UCSD-AML1 (cell line): ENCODE measurements at regions not wholly inside any gene's neighbourhood (a gene's known extent, or its start where the extent isn't known, plus 50 kb on each side); places are given as distances from the start of the nearest gene placed in this dataset.

ENCODE experiments used
- DNase-seq: peaks from one replicate; lab custom pipeline; 2025; ENCODE audit not compliant: unreplicated experiment; lab: John Stamatoyannopoulos, UW

DNA sequence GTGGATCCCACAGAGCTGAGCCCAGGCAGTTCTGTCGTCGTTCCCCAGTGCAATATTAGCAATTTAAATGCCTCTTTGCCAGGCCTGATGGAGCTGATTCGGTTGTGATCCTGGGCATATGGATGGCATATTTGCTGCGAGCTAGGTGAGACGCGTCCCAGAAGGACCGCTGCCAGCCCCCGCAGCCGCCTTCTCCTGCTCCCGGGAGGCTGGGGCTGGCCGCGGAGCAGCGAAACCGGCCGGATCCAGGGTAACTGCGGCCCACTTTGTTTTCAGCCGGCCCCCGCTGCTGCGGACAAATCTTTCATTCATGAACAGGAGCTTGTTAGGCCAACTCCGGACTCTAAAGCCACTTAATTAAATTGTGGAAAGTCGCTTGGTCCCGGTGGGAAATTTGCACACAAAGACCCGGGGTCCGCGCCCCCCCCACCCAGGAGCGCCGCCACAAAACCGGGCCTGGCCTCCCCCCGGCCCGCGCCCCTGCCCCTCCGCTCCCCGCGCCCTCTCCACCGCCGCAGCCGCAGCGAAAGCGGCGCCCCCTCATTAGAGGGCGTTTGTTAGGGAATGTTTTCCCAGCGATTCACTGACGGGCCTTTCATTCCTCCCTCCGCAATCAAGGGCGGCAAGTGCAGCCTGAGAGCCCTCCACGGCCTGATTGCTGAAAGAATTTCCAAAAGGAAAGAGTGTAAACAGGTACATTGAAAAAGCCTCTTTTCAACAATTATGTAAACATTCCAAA lies 383.3 kb downstream of the RRAGC start:
- DNase-seq = no peak

DNA sequence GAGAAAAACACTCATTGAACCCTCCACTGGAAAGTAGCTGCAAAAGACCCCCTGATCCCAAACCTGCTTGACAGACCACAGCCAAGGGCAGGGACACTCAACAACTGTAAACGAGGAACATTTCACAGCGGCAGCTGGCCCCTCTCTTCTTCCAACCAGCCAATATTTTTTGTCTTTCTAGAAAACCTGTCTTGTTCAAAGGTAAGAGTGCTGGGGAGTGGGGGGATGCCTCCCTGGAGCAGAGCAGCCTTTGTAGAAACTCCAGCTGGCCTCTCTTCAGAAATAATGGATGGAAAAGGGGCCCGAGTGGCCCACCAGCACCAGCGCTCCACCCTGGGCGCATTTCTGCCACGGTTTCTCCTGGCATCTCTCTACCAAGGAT lies 384.0 kb downstream of the RRAGC start:
- no peak for DNase-seq

DNA sequence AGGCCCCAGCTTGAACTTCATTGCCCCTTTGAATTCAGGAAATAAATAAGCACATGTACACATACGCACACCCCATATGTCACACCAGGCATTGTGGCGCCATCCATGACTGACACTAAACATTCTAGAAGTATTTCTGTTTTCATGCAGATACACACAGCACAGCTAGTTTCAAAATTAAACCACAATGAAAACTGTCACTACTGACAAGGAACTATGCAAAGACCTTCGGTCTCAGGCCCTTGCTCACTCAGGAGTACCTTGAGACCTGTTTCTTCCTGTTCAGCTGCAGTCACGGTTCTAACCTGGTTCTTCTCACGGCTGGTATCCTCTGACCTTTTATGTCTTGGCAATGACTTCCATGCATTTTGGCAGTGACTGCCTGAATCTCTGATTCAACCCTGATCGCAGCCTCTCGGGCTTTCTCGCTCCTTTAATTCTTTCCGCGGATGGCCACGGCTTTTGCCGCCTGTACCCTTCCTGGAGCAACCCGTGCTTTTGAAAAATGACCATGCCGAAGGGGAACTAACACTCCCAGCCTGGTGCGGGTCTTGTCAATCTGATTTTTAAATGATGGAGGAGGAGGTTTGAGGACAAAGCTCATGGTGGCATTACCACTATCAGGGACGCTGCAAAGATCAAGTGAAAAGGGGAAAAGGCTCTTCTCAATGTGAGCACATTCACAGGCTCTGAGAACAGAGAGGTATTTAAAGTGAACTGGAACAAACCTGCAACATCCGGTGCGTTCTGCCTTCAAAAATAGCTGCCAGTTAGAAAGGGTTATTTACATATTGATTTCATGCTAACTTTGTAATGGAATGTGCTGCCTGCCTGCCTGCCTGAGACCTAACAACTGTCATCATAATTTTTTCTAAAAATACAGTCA lies 384.6 kb downstream of the RRAGC start:
- no peak for DNase-seq

GRCh38 chr1:38466487-38466886 lies 393.1 kb downstream of the RRAGC start:
- DNase-seq = no peak

DNA sequence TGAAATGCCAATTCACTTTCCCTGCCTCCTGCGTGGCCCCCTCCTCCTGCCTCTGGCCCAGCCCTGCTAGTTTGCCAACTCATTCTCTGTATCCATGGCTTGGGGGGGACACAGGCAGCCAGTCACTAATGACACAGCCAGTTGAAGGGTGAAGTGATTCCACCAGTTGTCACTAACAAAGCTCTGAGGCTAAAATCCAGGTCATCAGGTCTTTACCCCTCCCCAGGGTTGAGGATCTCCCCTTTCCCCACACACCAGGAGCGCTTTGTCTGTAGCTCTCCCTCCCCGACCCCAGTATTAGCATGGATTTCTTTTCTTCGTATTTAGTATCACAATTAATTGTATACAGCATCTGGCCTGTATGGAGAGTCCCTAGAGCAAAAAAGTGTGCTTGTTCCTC lies 394.1 kb downstream of the RRAGC start:
- DNase-seq = no peak

GRCh38 chr1:38464071-38464661 lies 395.4 kb downstream of the RRAGC start:
- DNase-seq = no peak

- no peak for DNase-seq
Observed at GRCh38 chr1:38463074-38463473, 396.5 kb downstream of the RRAGC start.

GRCh38 chr1:38456531-38456876 lies 403.1 kb downstream of the RRAGC start:
- DNase-seq = no peak

GRCh38 chr1:38455829-38456530 lies 403.6 kb downstream of the RRAGC start:
- DNase-seq = no peak

- DNase-seq = no peak
Observed at GRCh38 chr1:38454749-38455441, 404.7 kb downstream of the RRAGC start.

- DNase-seq = no peak
Observed at GRCh38 chr1:38454236-38454635, 405.3 kb downstream of the RRAGC start.

DNA sequence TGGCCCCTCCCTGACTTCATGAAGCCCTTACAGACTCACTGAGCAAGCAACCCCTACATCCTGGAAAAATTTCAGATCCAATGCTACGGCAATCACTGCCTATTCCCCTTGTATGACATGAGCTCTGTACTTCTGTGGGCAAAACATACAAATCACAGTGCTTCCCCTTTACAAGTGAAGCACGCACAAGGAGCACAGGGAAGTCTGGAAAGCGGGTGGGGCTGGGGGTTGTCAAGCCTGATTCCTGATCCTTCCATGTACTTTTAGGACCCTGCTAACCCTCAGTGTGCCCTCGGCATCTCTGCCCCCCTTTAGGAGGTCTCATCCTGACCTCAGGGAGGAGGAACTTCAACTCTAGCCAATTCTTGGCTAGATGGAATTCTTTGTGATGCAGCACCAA lies 405.7 kb upstream of the POU3F1 start:
- DNase-seq = no peak

DNA sequence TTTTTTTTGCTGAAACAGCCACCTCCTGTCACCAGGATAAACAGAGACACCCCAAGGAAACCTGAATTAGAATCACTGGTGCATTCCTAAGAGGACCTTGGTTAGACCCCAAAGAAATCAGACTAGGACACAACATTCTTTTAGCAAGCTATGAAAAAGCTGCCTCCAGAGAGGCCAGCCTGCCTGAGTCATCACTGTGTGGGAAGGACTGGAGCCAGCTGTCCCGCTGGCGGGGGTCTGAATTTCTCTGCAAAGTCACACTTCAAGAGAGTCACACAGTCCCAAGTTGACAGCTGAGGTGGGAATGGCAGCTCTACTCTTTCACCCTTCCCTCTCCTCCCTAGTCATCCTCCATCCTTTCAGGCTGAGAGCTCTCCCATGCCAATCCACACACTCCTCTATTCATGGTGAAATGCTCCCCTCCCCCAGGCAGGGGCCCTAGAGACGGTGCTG lies 405.0 kb upstream of the POU3F1 start:
- DNase-seq = no peak

- no peak for DNase-seq
Observed at GRCh38 chr1:38448893-38449292, 402.3 kb upstream of the POU3F1 start.

GRCh38 chr1:38446936-38447335 lies 400.3 kb upstream of the POU3F1 start:
- DNase-seq = no peak

DNA sequence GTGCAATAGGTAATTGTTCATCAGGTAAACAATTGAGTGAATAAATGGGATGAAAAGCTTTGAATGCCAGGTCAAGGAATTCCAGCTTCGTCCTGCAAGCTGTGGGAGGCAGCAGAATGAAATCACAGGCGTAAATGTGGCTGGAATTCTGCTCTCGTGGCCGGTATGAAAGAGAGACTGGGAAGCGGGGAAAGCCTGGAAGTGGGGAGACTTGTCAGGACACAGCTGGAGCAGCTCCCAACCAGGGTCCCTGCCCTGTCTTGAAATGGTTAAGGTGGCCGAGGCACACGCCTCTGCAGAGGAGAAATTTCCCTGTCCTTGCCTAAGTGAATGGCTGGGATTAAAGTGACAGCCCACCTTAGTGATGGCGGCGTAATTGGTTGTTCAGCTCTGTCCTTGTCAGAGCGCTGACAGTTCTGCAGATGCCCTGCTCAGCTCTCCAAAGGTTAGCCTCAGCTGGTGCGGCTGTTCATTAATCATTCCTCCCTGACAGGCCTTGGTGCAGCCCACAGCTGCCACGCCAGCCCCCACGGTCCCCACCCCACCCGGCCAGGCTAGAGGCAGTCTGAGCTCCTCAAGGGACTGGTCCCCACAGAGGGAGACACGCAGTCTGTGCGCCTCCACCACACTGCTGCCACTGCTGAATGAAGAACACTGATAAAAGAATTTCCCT lies 398.3 kb upstream of the POU3F1 start:
- no peak for DNase-seq

DNA sequence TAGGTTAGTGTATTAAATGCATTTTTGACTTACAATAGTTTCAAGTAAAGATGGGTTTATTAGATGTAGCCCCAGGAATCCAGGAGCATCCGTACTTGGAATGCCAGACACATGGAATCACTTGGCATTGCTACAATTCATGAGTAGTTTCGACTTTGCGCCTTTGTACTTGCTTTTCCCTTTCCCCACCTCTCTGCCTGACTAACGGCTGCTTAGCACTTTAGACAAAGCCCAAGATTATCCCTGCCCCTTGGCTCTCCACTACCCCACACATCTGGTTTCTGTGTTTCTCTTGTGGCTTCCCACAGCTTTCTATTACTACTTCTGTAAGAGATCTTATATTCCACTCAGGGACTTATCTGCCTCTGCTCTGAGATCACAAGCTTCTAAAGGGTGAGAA lies 397.7 kb upstream of the POU3F1 start:
- no peak for DNase-seq

- no peak for DNase-seq
Observed at GRCh38 chr1:38440402-38440801, 393.8 kb upstream of the POU3F1 start.

GRCh38 chr1:38436749-38437148 lies 390.2 kb upstream of the POU3F1 start:
- DNase-seq = no peak

- DNase-seq = no peak
Observed at GRCh38 chr1:38436006-38436405, 389.4 kb upstream of the POU3F1 start.
